Skeletal muscle cell (primary cell): ENCODE measurements at regions not wholly inside any gene's neighbourhood (a gene's known extent, or its start where the extent isn't known, plus 50 kb on each side); places are given as distances from the start of the nearest gene placed in this dataset.

ENCODE experiments used
- DNase-seq: peaks from one replicate; pipeline ENCODE4 v3.0.0-alpha.2; 2010; ENCODE audit warnings: low read depth
- H3K4me3 ChIP-seq: 2 replicates; pipeline ENCODE4 v1.5.1; 2011; ENCODE audit warnings: low read depth, mild to moderate bottlenecking, control low read depth, low read length, moderate library complexity

GRCh38 chr4:149980121-149980682 is 98.0 kb upstream of the DCLK2 start:
- DNase-seq: no peak
- no peak overlapping the region for H3K4me3 ChIP-seq

GRCh38 chr4:149980941-149981340 is 97.3 kb upstream of the DCLK2 start:
- no peak overlapping the region for H3K4me3 ChIP-seq
- no peak for DNase-seq

- H3K4me3 ChIP-seq: no peak overlapping the region
- DNase-seq: no peak
Measured at GRCh38 chr4:149983401-149983800, 94.8 kb upstream of the DCLK2 start.

GRCh38 chr4:149983931-149984330 is 94.3 kb upstream of the DCLK2 start:
- no peak for DNase-seq
- H3K4me3 ChIP-seq: no peak overlapping the region

GRCh38 chr4:149985981-149986380 is 92.3 kb upstream of the DCLK2 start:
- H3K4me3 ChIP-seq: no peak overlapping the region
- DNase-seq: no peak

GRCh38 chr4:149986917-149987316 is 91.3 kb upstream of the DCLK2 start:
- DNase-seq: no peak
- H3K4me3 ChIP-seq: no peak overlapping the region

- no peak overlapping the region for H3K4me3 ChIP-seq
- DNase-seq: no peak
Measured at GRCh38 chr4:149987330-149988086, 90.7 kb upstream of the DCLK2 start.

- H3K4me3 ChIP-seq: no peak overlapping the region
- no peak for DNase-seq
Measured at GRCh38 chr4:149988087-149988410, 90.2 kb upstream of the DCLK2 start.

GRCh38 chr4:149993030-149993429 is 85.2 kb upstream of the DCLK2 start:
- no peak for DNase-seq
- H3K4me3 ChIP-seq: no peak overlapping the region

- DNase-seq: no peak
- no peak overlapping the region for H3K4me3 ChIP-seq
Measured at GRCh38 chr4:149995134-149995756, 83.0 kb upstream of the DCLK2 start.

GRCh38 chr4:149997881-149998421 is 80.3 kb upstream of the DCLK2 start:
- no peak for DNase-seq
- H3K4me3 ChIP-seq: no peak overlapping the region

GRCh38 chr4:149999485-150000074 is 78.7 kb upstream of the DCLK2 start:
- no peak overlapping the region for H3K4me3 ChIP-seq
- peak; percentile 47 for DNase-seq

GRCh38 chr4:150001815-150002214 is 76.4 kb upstream of the DCLK2 start:
- H3K4me3 ChIP-seq: no peak overlapping the region
- DNase-seq: no peak

- no peak for DNase-seq
Measured at GRCh38 chr4:150002561-150002960, 75.7 kb upstream of the DCLK2 start.

GRCh38 chr4:150004481-150004880 is 73.8 kb upstream of the DCLK2 start:
- H3K4me3 ChIP-seq: no peak overlapping the region

More at GRCh38 chr4:150002561-150002960, 75.7 kb upstream of the DCLK2 start:
- H3K4me3 ChIP-seq: no peak overlapping the region

GRCh38 chr4:150005537-150005936 is 72.7 kb upstream of the DCLK2 start:
- no peak overlapping the region for H3K4me3 ChIP-seq
- no peak for DNase-seq

More at GRCh38 chr4:150004481-150004880, 73.8 kb upstream of the DCLK2 start:
- DNase-seq: no peak

- H3K4me3 ChIP-seq: no peak overlapping the region
- DNase-seq: no peak
Measured at GRCh38 chr4:150006197-150006596, 72.0 kb upstream of the DCLK2 start.

GRCh38 chr4:150007512-150007911 is 70.7 kb upstream of the DCLK2 start:
- DNase-seq: no peak
- no peak overlapping the region for H3K4me3 ChIP-seq

GRCh38 chr4:150008546-150008945 is 69.7 kb upstream of the DCLK2 start:
- DNase-seq: no peak

GRCh38 chr4:150009533-150009932 is 68.7 kb upstream of the DCLK2 start:
- no peak for DNase-seq

More at GRCh38 chr4:150008546-150008945, 69.7 kb upstream of the DCLK2 start:
- no peak overlapping the region for H3K4me3 ChIP-seq

More at GRCh38 chr4:150009533-150009932, 68.7 kb upstream of the DCLK2 start:
- no peak overlapping the region for H3K4me3 ChIP-seq
